Kidney (tissue), 13 donors: ENCODE measurements at regions not wholly inside any gene's neighbourhood (a gene's known extent, or its start where the extent isn't known, plus 50 kb on each side); places are given as distances from the start of the nearest gene placed in this dataset.
A peak's percentile ranks its signal among the peaks of the same experiment; 100 is the strongest.

Experiments
- DNase-seq, 5 donors: peaks; one replicate each; pipeline ENCODE4 v3.0.0-alpha.2; 2013 to 2020
- FAIRE-seq: peaks from 2 replicates; lab custom pipeline; 2012; peaks lifted over from hg19 to GRCh38; lab: Jason Lieb, UNC
- H3K27ac ChIP-seq, 2 donors: one replicate each; pipeline ENCODE4 v1.7.0; 2013; ENCODE audit warnings: low read depth in 2 of 2, low read length in 2 of 2, inconsistent platforms in 1 of 2
- H3K27me3 ChIP-seq: one replicate; pipeline ENCODE4 v1.7.1; 2013; ENCODE audit warnings: low read length, inconsistent platforms; ENCODE audit not compliant: control insufficient read depth, insufficient read depth
- H3K36me3 ChIP-seq, 3 donors: one replicate each; pipeline versions ENCODE4 v1.7.0 to v1.7.1; 2013; ENCODE audit warnings: low read length in 3 of 3, control low read depth in 1 of 3, inconsistent platforms in 1 of 3; ENCODE audit not compliant: insufficient read depth in 3 of 3, control insufficient read depth in 2 of 3
- H3K4me1 ChIP-seq, 3 donors: one replicate each; pipeline versions ENCODE4 v1.7.0 to v1.7.1; 2013; ENCODE audit warnings: low read length in 3 of 3, inconsistent platforms in 1 of 3, low read depth in 1 of 3; ENCODE audit not compliant: control insufficient read depth in 2 of 3, insufficient read depth in 2 of 3
- H3K4me3 ChIP-seq, 3 donors: one replicate each; pipeline versions ENCODE4 v1.7.0 to v1.8.1; 2013; ENCODE audit warnings: low read length in 3 of 3, control low read depth in 1 of 3, inconsistent platforms in 1 of 3
- H3K9ac ChIP-seq, 3 donors: one replicate each; pipeline versions ENCODE4 v1.7.0 to v1.7.1; 2013; ENCODE audit warnings: low read length in 3 of 3, control low read depth in 1 of 3, inconsistent platforms in 1 of 3
- H3K9me3 ChIP-seq, 3 donors: one replicate each; pipeline versions ENCODE4 v1.7.0 to v1.7.1; 2013; ENCODE audit warnings: low read length in 3 of 3, control low read depth in 1 of 3, inconsistent platforms in 1 of 3; ENCODE audit not compliant: control insufficient read depth in 2 of 3, insufficient read depth in 1 of 3
- intact Hi-C: fragments of 100-400 bp; cut with DNase I; formaldehyde crosslinking; loops from one replicate; pipeline ENCODE4 v1.11.1; 2022
- TF ChIP-seq, protein P1 (sequence below): IDR thresholded peaks from 3 replicates; pipeline ENCODE4 v1.5.1; 2012; ENCODE audit warnings: mild to moderate bottlenecking, moderate library complexity, borderline replicate concordance; ENCODE audit not compliant: insufficient read depth; ENCODE audit errors: extremely low read depth
- donor health status: control.
- donor health status: control.
- donor health status: control.
- donor health status: control.
- donor health status: control.
- donor health status: DM: yes; HTN: yes; CAD: no.
- donor health status: Normal renal cell carcinoma (clear cell type).

- TF ChIP-seq, protein P1, sequence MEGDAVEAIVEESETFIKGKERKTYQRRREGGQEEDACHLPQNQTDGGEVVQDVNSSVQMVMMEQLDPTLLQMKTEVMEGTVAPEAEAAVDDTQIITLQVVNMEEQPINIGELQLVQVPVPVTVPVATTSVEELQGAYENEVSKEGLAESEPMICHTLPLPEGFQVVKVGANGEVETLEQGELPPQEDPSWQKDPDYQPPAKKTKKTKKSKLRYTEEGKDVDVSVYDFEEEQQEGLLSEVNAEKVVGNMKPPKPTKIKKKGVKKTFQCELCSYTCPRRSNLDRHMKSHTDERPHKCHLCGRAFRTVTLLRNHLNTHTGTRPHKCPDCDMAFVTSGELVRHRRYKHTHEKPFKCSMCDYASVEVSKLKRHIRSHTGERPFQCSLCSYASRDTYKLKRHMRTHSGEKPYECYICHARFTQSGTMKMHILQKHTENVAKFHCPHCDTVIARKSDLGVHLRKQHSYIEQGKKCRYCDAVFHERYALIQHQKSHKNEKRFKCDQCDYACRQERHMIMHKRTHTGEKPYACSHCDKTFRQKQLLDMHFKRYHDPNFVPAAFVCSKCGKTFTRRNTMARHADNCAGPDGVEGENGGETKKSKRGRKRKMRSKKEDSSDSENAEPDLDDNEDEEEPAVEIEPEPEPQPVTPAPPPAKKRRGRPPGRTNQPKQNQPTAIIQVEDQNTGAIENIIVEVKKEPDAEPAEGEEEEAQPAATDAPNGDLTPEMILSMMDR, result no peak
- no peak overlapping the region for H3K27ac ChIP-seq
- intact Hi-C loops, result no loop called here
- no peak overlapping the region for H3K9ac ChIP-seq
- H3K36me3 ChIP-seq, result no peaks in the 10 kb centered on the region
- no peak overlapping the region for H3K4me3 ChIP-seq
- H3K9me3 ChIP-seq, result no peaks in the 10 kb centered on the region
- H3K4me1 ChIP-seq, result no peaks in the 10 kb centered on the region
- no peak for DNase-seq
- no peaks in the 10 kb centered on the region for H3K27me3 ChIP-seq
- no peak for FAIRE-seq
Measured at GRCh38 chr1:62967031-62967430, 183.1 kb downstream of the ATG4C start.

- intact Hi-C loops, result no loop called here
- Histone ChIP-seq H3K9me3 (no peaks in the 10 kb centered on the region), H3K27ac (no peak overlapping the region), H3K27me3 (no peaks in the 10 kb centered on the region), H3K4me3 (no peak overlapping the region), H3K9ac (no peak overlapping the region), H3K36me3 (no peaks in the 10 kb centered on the region), H3K4me1 (no peaks in the 10 kb centered on the region)
- TF ChIP-seq, protein P1, result no peak
- peak in 2 of 5 donors; percentile 39 to 52 for DNase-seq
- no peak for FAIRE-seq
Measured at GRCh38 chr1:62977366-62977765, 193.4 kb downstream of the ATG4C start.

- TF ChIP-seq, protein P1, result no peak
- intact Hi-C loops, result no loop called here
- no peaks in the 10 kb centered on the region for H3K27me3 ChIP-seq
- DNase-seq (no peak), FAIRE-seq (no peak)
- H3K4me1 ChIP-seq, result no peaks in the 10 kb centered on the region
- no peak overlapping the region for H3K27ac ChIP-seq
- no peaks in the 10 kb centered on the region for H3K36me3 ChIP-seq
- H3K4me3 ChIP-seq, result no peak overlapping the region
- no peak overlapping the region for H3K9ac ChIP-seq
- no peaks in the 10 kb centered on the region for H3K9me3 ChIP-seq
Measured at GRCh38 chr1:62978741-62979140, 194.8 kb downstream of the ATG4C start.

GRCh38 chr1:62981434-62981833 lies 197.5 kb downstream of the ATG4C start:
- FAIRE-seq (no peak), DNase-seq (no peak)
- H3K9me3 ChIP-seq, result no peaks in the 10 kb centered on the region
- H3K4me1 ChIP-seq, result no peaks in the 10 kb centered on the region
- H3K9ac ChIP-seq, result no peak overlapping the region
- no peaks in the 10 kb centered on the region for H3K36me3 ChIP-seq
- H3K27ac ChIP-seq, result no peak overlapping the region
- intact Hi-C loops, result no loop called here
- TF ChIP-seq, protein P1, result no peak
- H3K27me3 ChIP-seq, result no peaks in the 10 kb centered on the region
- H3K4me3 ChIP-seq, result no peak overlapping the region
